PC-3 (cell line): ENCODE measurements at regions not wholly inside any gene's neighbourhood (a gene's known extent, or its start where the extent isn't known, plus 50 kb on each side); places are given as distances from the start of the nearest gene placed in this dataset.
A peak's percentile ranks its signal among the peaks of the same experiment; 100 is the strongest.
"Not testable (repeated sequence)": the region's sequence is repeated elsewhere in the genome, so short reads cannot be mapped to it uniquely, and the experiment has no call there.

Experiments used
- ATAC-seq: fragments of 200-7000 bp; cut with Tn5 transposase; 2 replicates; pipeline ENCODE4 v1.9.1; 2020; ENCODE audit warnings: mild to moderate bottlenecking, moderate library complexity
- BruUV-seq: library from RNA; stranded (reverse); fragments of 400-500 nt; replicated peaks from 2 replicates; lab custom pipeline; 2021; lab: Mats Ljungman, UMichigan
- CTCF ChIA-PET: fragments of 300-600 bp; sonication (Branson Sonifier 250); formaldehyde crosslinking; loops from one replicate; lab custom pipeline; 2022; ENCODE audit warnings: antibody characterized with exemption; lab: Charles Lee
- POLR2A ChIA-PET: fragments of 300-600 bp; sonication (Branson Sonifier 250); formaldehyde crosslinking; loops from one replicate; lab custom pipeline; 2022; ENCODE audit warnings: antibody characterized with exemption; ENCODE audit not compliant: unreplicated experiment; lab: Charles Lee
- DNase-seq: peaks from one replicate; pipeline ENCODE4 v3.0.0-alpha.2; 2015
- H2AFZ ChIP-seq: fragments of 300-600 bp; sonication (generic); 2 replicates; pipeline ENCODE4 v1.6.0; 2016; ENCODE audit warnings: antibody characterized with exemption, low read length
- H3F3A ChIP-seq: fragments of 300-600 bp; sonication (generic); one replicate; pipeline ENCODE4 v1.6.0; 2017; ENCODE audit warnings: antibody characterized with exemption, low read length, control low read depth, mild to moderate bottlenecking; ENCODE audit not compliant: unreplicated experiment
- H3K27ac ChIP-seq: fragments of 300-600 bp; sonication (generic); 2 replicates; pipeline ENCODE4 v1.5.1; 2016; ENCODE audit warnings: mild to moderate bottlenecking, low read length
- H3K27me3 ChIP-seq: fragments of 300-600 bp; sonication (generic); 2 replicates; pipeline ENCODE4 v1.6.1; 2016; ENCODE audit warnings: low read length, mixed read lengths
- H3K36me3 ChIP-seq: fragments of 300-600 bp; sonication (generic); 2 replicates; pipeline ENCODE4 v1.6.1; 2016; ENCODE audit warnings: low read depth, mixed run types, low read length, mixed read lengths
- H3K4me1 ChIP-seq: fragments of 300-600 bp; sonication (generic); 2 replicates; pipeline ENCODE4 v1.5.1; 2016; ENCODE audit warnings: low read length; ENCODE audit not compliant: insufficient read depth
- H3K4me2 ChIP-seq: fragments of 300-600 bp; sonication (generic); 2 replicates; pipeline ENCODE4 v1.6.0; 2016; ENCODE audit warnings: low read length
- H3K4me3 ChIP-seq: fragments of 300-600 bp; sonication (generic); 2 replicates; pipeline ENCODE4 v1.5.1; 2016; ENCODE audit warnings: mild to moderate bottlenecking, low read length, mixed read lengths
- H3K79me2 ChIP-seq: fragments of 300-600 bp; sonication (generic); 2 replicates; pipeline ENCODE4 v1.6.1; 2017; ENCODE audit warnings: low read length, mixed read lengths
- H3K9ac ChIP-seq: fragments of 300-600 bp; sonication (generic); 2 replicates; pipeline ENCODE4 v1.6.0; 2016; ENCODE audit warnings: mild to moderate bottlenecking, low read length
- H3K9me2 ChIP-seq: fragments of 300-600 bp; sonication (generic); replicated peaks from 2 replicates; pipeline ENCODE4 v1.6.1; 2016; ENCODE audit warnings: mixed run types, low read length, mixed read lengths
- H3K9me3 ChIP-seq: fragments of 300-600 bp; sonication (generic); 2 replicates; pipeline ENCODE4 v1.6.1; 2016; ENCODE audit warnings: low read length, mixed read lengths
- H4K20me1 ChIP-seq: fragments of 300-600 bp; sonication (generic); 2 replicates; pipeline ENCODE4 v1.6.1; 2016; ENCODE audit warnings: low read length, mixed read lengths
- EZH2 ChIP-seq: fragments of 300-600 bp; sonication (generic); IDR thresholded peaks from one replicate; pipeline ENCODE4 v1.6.1; 2017; ENCODE audit warnings: antibody characterized with exemption, mild to moderate bottlenecking, low read length; ENCODE audit not compliant: unreplicated experiment
- EZH2phosphoT487 ChIP-seq: fragments of 300-600 bp; sonication (generic); IDR thresholded peaks from 2 replicates; pipeline ENCODE4 v1.6.1; 2018; ENCODE audit warnings: mild to moderate bottlenecking, antibody characterized with exemption, low read length, borderline replicate concordance
- intact Hi-C: fragments of 100-400 bp; cut with micrococcal nuclease; formaldehyde crosslinking; loops from 2 replicates; pipeline ENCODE4 v1.9.0; 2023
- TF ChIP-seq, protein P1 (sequence below): fragments of 300-600 bp; sonication (generic); conservative IDR thresholded peaks from 2 replicates; pipeline ENCODE4 v1.5.1; 2017; ENCODE audit warnings: antibody characterized with exemption, low read depth, mild to moderate bottlenecking, low read length

DNA sequence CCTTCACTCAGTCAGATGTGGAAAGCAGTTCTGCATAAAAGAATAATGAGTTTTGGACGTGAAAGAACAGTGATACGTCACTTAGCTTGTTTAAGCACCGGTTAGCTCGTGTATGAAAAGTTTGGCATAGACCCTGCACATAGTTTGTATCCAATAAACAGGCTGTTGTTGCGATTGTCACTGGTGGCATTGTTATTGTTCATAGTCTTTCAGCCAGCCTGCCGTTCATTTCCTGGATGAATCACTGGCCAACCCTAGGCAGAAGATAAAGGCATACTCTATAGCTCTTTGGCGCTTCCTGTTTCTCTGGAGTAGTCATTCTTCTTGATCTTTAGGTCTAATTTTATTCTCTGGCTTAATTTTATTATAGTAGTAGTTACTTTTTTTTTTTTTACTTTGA, 57.8 kb upstream of the ANKRD30A start:
- BruUV-seq: no TSS peak
- H4K20me1 ChIP-seq: no peaks in the 10 kb centered on the region
- no peaks in the 10 kb centered on the region for H3K79me2 ChIP-seq
- H3F3A ChIP-seq: no peaks in the 10 kb centered on the region
- peaks cover 4% of the 10 kb centered on the region; the same call in 1 of the 2 replicates for H3K4me1 ChIP-seq
- H3K36me3 ChIP-seq: no peaks in the 10 kb centered on the region
- 0 out of 2 replicates have a peak, but pooled peaks cover 4% of the 10 kb centered on the region for H3K9me3 ChIP-seq
- ATAC-seq: peak; percentile 98
- no peaks in the 10 kb centered on the region for H3K9me2 ChIP-seq
- no peak overlapping the region for H3K9ac ChIP-seq
- intact Hi-C loops: no loop called here
- ChIA-PET POLR2A (no interaction called here), CTCF (interaction anchor here (0.7 kb wide), 1 partner anchor 722 kb away, joined by 6 read pairs; no protein-coding TSS in a partner anchor)
- H3K4me2 ChIP-seq: no peak overlapping the region
- H2AFZ ChIP-seq: no peak overlapping the region
- H3K27ac ChIP-seq: peak overlapping the region; percentile 43; the same call in 1 of the 2 replicates
- TF ChIP-seq, protein P1, sequence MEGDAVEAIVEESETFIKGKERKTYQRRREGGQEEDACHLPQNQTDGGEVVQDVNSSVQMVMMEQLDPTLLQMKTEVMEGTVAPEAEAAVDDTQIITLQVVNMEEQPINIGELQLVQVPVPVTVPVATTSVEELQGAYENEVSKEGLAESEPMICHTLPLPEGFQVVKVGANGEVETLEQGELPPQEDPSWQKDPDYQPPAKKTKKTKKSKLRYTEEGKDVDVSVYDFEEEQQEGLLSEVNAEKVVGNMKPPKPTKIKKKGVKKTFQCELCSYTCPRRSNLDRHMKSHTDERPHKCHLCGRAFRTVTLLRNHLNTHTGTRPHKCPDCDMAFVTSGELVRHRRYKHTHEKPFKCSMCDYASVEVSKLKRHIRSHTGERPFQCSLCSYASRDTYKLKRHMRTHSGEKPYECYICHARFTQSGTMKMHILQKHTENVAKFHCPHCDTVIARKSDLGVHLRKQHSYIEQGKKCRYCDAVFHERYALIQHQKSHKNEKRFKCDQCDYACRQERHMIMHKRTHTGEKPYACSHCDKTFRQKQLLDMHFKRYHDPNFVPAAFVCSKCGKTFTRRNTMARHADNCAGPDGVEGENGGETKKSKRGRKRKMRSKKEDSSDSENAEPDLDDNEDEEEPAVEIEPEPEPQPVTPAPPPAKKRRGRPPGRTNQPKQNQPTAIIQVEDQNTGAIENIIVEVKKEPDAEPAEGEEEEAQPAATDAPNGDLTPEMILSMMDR: no peak
- TF ChIP-seq EZH2 (no peak), EZH2phosphoT487 (no peak)
- no peak overlapping the region for H3K4me3 ChIP-seq
- no peaks in the 10 kb centered on the region for H3K27me3 ChIP-seq
- peak; percentile 95 for DNase-seq

DNA sequence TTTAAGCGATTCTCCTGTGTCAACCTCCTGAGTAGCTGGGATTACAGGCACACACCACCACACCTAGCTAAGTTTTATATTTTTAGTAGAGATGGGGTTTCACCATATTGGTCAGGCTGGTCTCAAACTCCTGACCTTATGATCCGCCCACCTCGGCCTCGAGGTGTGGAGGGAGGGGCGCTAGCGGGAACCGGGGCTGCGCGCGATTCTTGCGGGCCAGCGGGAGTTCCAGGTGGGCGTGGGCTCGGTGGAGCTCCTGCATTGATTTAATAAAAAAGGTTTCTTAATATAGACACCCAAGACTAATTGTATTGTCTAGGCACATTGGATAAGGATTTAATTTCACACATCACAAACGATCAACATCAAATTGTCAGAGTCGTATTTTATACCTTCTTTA, 63.1 kb upstream of the ANKRD30A start:
- H4K20me1 ChIP-seq, H3F3A ChIP-seq, BruUV-seq, H3K9ac ChIP-seq, H3K27ac ChIP-seq, H3K79me2 ChIP-seq, H3K36me3 ChIP-seq, H3K4me2 ChIP-seq, intact Hi-C loops, CTCF ChIA-PET, H3K9me3 ChIP-seq, H3K9me2 ChIP-seq, H3K4me1 ChIP-seq, H3K4me3 ChIP-seq, DNase-seq, ATAC-seq, POLR2A ChIA-PET, H2AFZ ChIP-seq: not testable (repeated sequence)
- peaks cover 25% of the 10 kb centered on the region for H3K27me3 ChIP-seq

DNA sequence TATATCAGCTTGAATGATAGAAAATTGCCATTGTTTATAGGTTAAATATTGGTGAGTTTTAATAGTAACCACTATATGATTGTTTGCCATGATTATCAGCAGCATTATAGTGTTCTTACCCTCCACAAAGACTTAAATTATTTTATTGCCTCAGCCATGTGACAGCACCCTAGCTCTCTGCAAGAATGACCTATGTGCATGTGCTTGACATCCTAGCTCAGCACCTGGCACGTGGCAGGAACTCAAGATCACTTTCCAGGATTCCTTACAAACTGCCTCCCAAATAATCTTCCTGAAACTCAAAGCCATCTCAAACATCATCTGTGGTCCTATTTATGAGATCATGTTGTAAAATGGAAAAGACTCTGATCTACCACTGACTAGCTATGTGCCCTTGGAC, 68.1 kb upstream of the ANKRD30A start:
- no peak overlapping the region for H3K4me2 ChIP-seq
- ChIA-PET CTCF (no interaction called here), POLR2A (no interaction called here)
- intact Hi-C loops: no loop called here
- H4K20me1 ChIP-seq: no peaks in the 10 kb centered on the region
- H3K9me3 ChIP-seq: no peaks in the 10 kb centered on the region
- TF ChIP-seq EZH2phosphoT487 (no peak), EZH2 (no peak)
- TF ChIP-seq, protein P1: no peak
- no peak overlapping the region for H2AFZ ChIP-seq
- no TSS peak for BruUV-seq
- H3K79me2 ChIP-seq: no peaks in the 10 kb centered on the region
- no peaks in the 10 kb centered on the region for H3K36me3 ChIP-seq
- H3K9ac ChIP-seq: no peak overlapping the region
- no peak for DNase-seq
- no peaks in the 10 kb centered on the region for H3F3A ChIP-seq
- H3K27ac ChIP-seq: no peak overlapping the region
- peaks cover 39% of the 10 kb centered on the region for H3K27me3 ChIP-seq
- H3K4me1 ChIP-seq: no peaks in the 10 kb centered on the region; the same call in 1 of the 2 replicates
- H3K9me2 ChIP-seq: no peaks in the 10 kb centered on the region
- no peak overlapping the region for H3K4me3 ChIP-seq
- no peak for ATAC-seq
